H9 (cell line): ENCODE measurements at regions not wholly inside any gene's neighbourhood (a gene's known extent, or its start where the extent isn't known, plus 50 kb on each side); places are given as distances from the start of the nearest gene placed in this dataset.

Experiments used
- DNase-seq: peaks from one replicate; pipeline ENCODE4 v3.0.0-alpha.2; 2017
- H2AFZ ChIP-seq: one replicate; pipeline ENCODE4 v1.6.1; 2013; ENCODE audit warnings: mild to moderate bottlenecking, low read length, control low read depth, moderate library complexity
- H2AK5ac ChIP-seq: 2 replicates; pipeline ENCODE4 v1.6.1; 2013; ENCODE audit warnings: low read length, control low read depth, mixed read lengths; ENCODE audit not compliant: insufficient read length
- H2BK120ac ChIP-seq: one replicate; pipeline ENCODE4 v1.6.1; 2013; ENCODE audit warnings: low read depth, mild to moderate bottlenecking, low read length, control low read depth, inconsistent platforms; ENCODE audit not compliant: poor library complexity, severe bottlenecking
- H2BK12ac ChIP-seq: 2 replicates; pipeline ENCODE4 v1.6.1; 2013; ENCODE audit warnings: low read length, control low read depth, mixed read lengths, low read depth; ENCODE audit not compliant: insufficient read length
- H2BK15ac ChIP-seq: 2 replicates; pipeline ENCODE4 v1.6.1; 2013; ENCODE audit warnings: low read depth, low read length, control low read depth
- H2BK20ac ChIP-seq: one replicate; pipeline ENCODE4 v1.6.1; 2013; ENCODE audit warnings: low read depth, mild to moderate bottlenecking, low read length, control low read depth, inconsistent platforms; ENCODE audit not compliant: poor library complexity, severe bottlenecking
- H2BK5ac ChIP-seq: 2 replicates; pipeline ENCODE4 v1.6.1; 2013; ENCODE audit warnings: low read length, control low read depth, mixed read lengths; ENCODE audit not compliant: insufficient read length
- H3K14ac ChIP-seq: 2 replicates; pipeline ENCODE4 v1.6.1; 2013; ENCODE audit warnings: low read length, control low read depth; ENCODE audit not compliant: insufficient read depth
- H3K18ac ChIP-seq: 2 replicates; pipeline ENCODE4 v1.6.1; 2013; ENCODE audit warnings: low read depth, mild to moderate bottlenecking, mixed read lengths, low read length, control low read depth; ENCODE audit not compliant: insufficient read length
- H3K23ac ChIP-seq: 2 replicates; pipeline ENCODE4 v1.6.1; 2013; ENCODE audit warnings: low read length, control low read depth, mixed read lengths, low read depth; ENCODE audit not compliant: insufficient read length
- H3K23me2 ChIP-seq: 2 replicates; pipeline ENCODE4 v1.6.1; 2013; ENCODE audit warnings: low read depth, mild to moderate bottlenecking, mixed read lengths, low read length, control low read depth; ENCODE audit not compliant: insufficient read length, poor library complexity, severe bottlenecking
- H3K27ac ChIP-seq: 2 replicates; pipeline ENCODE4 v1.5.1; 2013; ENCODE audit warnings: low read length, control low read depth, mixed read lengths, low read depth; ENCODE audit not compliant: insufficient read length
- H3K27me3 ChIP-seq: 2 replicates; pipeline ENCODE4 v1.6.1; 2013; ENCODE audit warnings: low read length, control low read depth, inconsistent platforms; ENCODE audit not compliant: insufficient read depth
- H3K4ac ChIP-seq: 2 replicates; pipeline ENCODE4 v1.6.1; 2013; ENCODE audit warnings: low read depth, mild to moderate bottlenecking, control low read depth, inconsistent platforms, low read length, moderate library complexity
- H3K4me1 ChIP-seq: 2 replicates; pipeline ENCODE4 v1.6.1; 2013; ENCODE audit warnings: low read length, control low read depth, inconsistent platforms; ENCODE audit not compliant: insufficient read depth
- H3K4me2 ChIP-seq: 2 replicates; pipeline ENCODE4 v1.6.1; 2013; ENCODE audit warnings: low read length, control low read depth, mixed read lengths; ENCODE audit not compliant: insufficient read length, insufficient read depth
- H3K56ac ChIP-seq: 2 replicates; pipeline ENCODE4 v1.6.1; 2013; ENCODE audit warnings: low read depth, mild to moderate bottlenecking, mixed read lengths, low read length, control low read depth; ENCODE audit not compliant: insufficient read length
- H3K79me1 ChIP-seq: 2 replicates; pipeline ENCODE4 v1.6.1; 2013; ENCODE audit warnings: low read depth, mild to moderate bottlenecking, moderate library complexity, low read length, control low read depth, inconsistent platforms; ENCODE audit not compliant: insufficient read depth, poor library complexity, severe bottlenecking
- H3K79me2 ChIP-seq: 2 replicates; pipeline ENCODE4 v1.6.1; 2013; ENCODE audit warnings: low read length, control low read depth, inconsistent platforms; ENCODE audit not compliant: insufficient read depth
- H3K9ac ChIP-seq: 2 replicates; pipeline ENCODE4 v1.6.1; 2013; ENCODE audit warnings: low read length, control low read depth, mixed read lengths; ENCODE audit not compliant: insufficient read length; ENCODE audit errors: extremely low read depth
- H3K9me3 ChIP-seq: one replicate; pipeline ENCODE4 v1.6.1; 2013; ENCODE audit warnings: low read depth, low read length, inconsistent platforms; ENCODE audit not compliant: control insufficient read depth
- H3T11ph ChIP-seq: one replicate; pipeline ENCODE4 v1.6.1; 2013; ENCODE audit warnings: mild to moderate bottlenecking, low read length, control low read depth, inconsistent platforms
- H4K20me1 ChIP-seq: one replicate; pipeline ENCODE4 v1.6.1; 2013; ENCODE audit not compliant: control insufficient read depth, insufficient read length, insufficient read depth
- H4K5ac ChIP-seq: 2 replicates; pipeline ENCODE4 v1.6.1; 2013; ENCODE audit warnings: low read depth, mild to moderate bottlenecking, mixed read lengths, low read length, control low read depth; ENCODE audit not compliant: insufficient read length
- H4K8ac ChIP-seq: replicated peaks from 2 replicates; pipeline ENCODE4 v1.6.1; 2013; ENCODE audit warnings: low read length, control low read depth, mixed read lengths, low read depth; ENCODE audit not compliant: insufficient read length
- H4K91ac ChIP-seq: 2 replicates; pipeline ENCODE4 v1.6.1; 2013; ENCODE audit warnings: low read depth, mild to moderate bottlenecking, moderate library complexity, mixed read lengths, low read length, control low read depth; ENCODE audit not compliant: insufficient read length
- H3K27ac Mint-ChIP-seq, 3 experiments: 2 replicates in 2 of 3; 3 replicates in 1 of 3; pipeline ENCODE4 v1.8.0; 2020 to 2021; ENCODE audit warnings: mixed read lengths in 3 of 3, mild to moderate bottlenecking in 1 of 3, moderate library complexity in 1 of 3
- H3K27me3 Mint-ChIP-seq: 2 replicates; pipeline ENCODE4 v1.8.0; 2021; ENCODE audit warnings: low read depth, mild to moderate bottlenecking, moderate library complexity, mixed read lengths
- H3K36me3 Mint-ChIP-seq, 3 experiments: 2 replicates in 2 of 3; 3 replicates in 1 of 3; pipeline ENCODE4 v1.8.0; 2020 to 2021; ENCODE audit warnings: low read depth in 3 of 3, mixed read lengths in 3 of 3; ENCODE audit not compliant: insufficient read depth in 1 of 3
- H3K4me1 Mint-ChIP-seq, 2 experiments: 2 replicates each; pipeline ENCODE4 v1.8.0; 2020; ENCODE audit warnings: mixed read lengths in 2 of 2
- H3K4me3 Mint-ChIP-seq, 2 experiments: 2 replicates in 1 of 2; 3 replicates in 1 of 2; pipeline ENCODE4 v1.8.0; 2020 to 2021; ENCODE audit warnings: mild to moderate bottlenecking in 2 of 2, mixed read lengths in 2 of 2, moderate library complexity in 1 of 2
- H3K9me3 Mint-ChIP-seq, 2 experiments: 2 replicates in 1 of 2; 3 replicates in 1 of 2; pipeline ENCODE4 v1.8.0; 2020; ENCODE audit warnings: mild to moderate bottlenecking in 2 of 2, mixed read lengths in 2 of 2, moderate library complexity in 1 of 2
- WGBS: extraction: QIAGEN DNeasy Blood & Tissue Kit; methylation state at CpG from one replicate; pipeline ENCODE4 v1.1.7; 2013; ENCODE audit warnings: missing lambda C conversion rate, low lambda C conversion rate, mixed read lengths; ENCODE audit not compliant: insufficient read length; ENCODE audit errors: extremely low coverage; 5-methylcytosine and 5-hydroxymethylcytosine counted together
- TF ChIP-seq, protein P1 (sequence below): fragments of 200-600 bp; sonication (generic); conservative IDR thresholded peaks from 3 replicates; pipeline ENCODE4 v1.8.0; 2021; ENCODE audit warnings: antibody characterized with exemption, mild to moderate bottlenecking

DNA sequence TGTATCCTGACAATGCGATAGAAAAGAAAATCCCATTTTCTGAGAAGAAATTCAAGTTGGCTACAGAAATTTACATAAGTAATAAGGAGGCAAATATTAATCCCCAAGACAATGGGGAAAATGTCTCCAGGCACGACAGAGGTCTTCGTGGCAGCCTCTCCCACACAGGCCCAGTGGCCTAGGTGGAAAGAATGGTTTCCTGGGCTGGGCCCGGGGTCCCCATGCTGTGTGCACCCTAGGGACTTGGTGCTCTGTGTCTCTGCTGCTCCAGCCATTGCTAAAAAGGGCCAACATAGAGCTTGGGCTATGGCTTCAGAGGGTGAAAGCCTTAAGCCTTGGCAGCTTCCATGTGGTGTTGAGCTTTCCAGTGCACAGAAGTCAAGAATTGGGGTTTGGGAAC lies 102.5 kb upstream of the LYPLAL1 start:
- Histone ChIP-seq H3K9ac (no peak overlapping the region), H2AFZ (no peak overlapping the region), H3K56ac (no peak overlapping the region), H3K79me1 (no peaks in the 10 kb centered on the region), H2BK5ac (no peak overlapping the region), H3K23me2 (no peaks in the 10 kb centered on the region), H2AK5ac (no peak overlapping the region), H3K9me3 (no peaks in the 10 kb centered on the region), H4K91ac (no peak overlapping the region), H3K4ac (no peak overlapping the region), H2BK12ac (no peak overlapping the region), H3K4me1 (no peaks in the 10 kb centered on the region), H3K79me2 (no peaks in the 10 kb centered on the region), H3K14ac (no peak overlapping the region), H2BK20ac (no peak overlapping the region), H3K23ac (no peak overlapping the region), H3K27me3 (no peaks in the 10 kb centered on the region), H2BK15ac (no peak overlapping the region), H4K8ac (no peak overlapping the region), H3K18ac (no peak overlapping the region), H4K5ac (no peak overlapping the region), H3K4me2 (no peak overlapping the region), H3T11ph (no peak overlapping the region), H3K27ac (no peak overlapping the region), H4K20me1 (no peaks in the 10 kb centered on the region), H2BK120ac (no peak overlapping the region)
- no peak for DNase-seq
- no peak overlapping the region for H3K27ac Mint-ChIP-seq
- H3K9me3 Mint-ChIP-seq, result peaks cover 20 to 28% of the 10 kb centered on the region in 2 experiments
- H3K36me3 Mint-ChIP-seq, result peaks cover 3 to 25% (median 10%) of the 10 kb centered on the region in 3 experiments
- H3K27me3 Mint-ChIP-seq, result no peaks in the 10 kb centered on the region
- no peak overlapping the region for H3K4me3 Mint-ChIP-seq
- H3K4me1 Mint-ChIP-seq, result peaks cover under 1% of the 10 kb centered on the region in 2 experiments; a peak in 3 of 4 replicates
- WGBS, result no CpG with 5 or more reads among the region's 4 CpGs
- TF ChIP-seq, protein P1, sequence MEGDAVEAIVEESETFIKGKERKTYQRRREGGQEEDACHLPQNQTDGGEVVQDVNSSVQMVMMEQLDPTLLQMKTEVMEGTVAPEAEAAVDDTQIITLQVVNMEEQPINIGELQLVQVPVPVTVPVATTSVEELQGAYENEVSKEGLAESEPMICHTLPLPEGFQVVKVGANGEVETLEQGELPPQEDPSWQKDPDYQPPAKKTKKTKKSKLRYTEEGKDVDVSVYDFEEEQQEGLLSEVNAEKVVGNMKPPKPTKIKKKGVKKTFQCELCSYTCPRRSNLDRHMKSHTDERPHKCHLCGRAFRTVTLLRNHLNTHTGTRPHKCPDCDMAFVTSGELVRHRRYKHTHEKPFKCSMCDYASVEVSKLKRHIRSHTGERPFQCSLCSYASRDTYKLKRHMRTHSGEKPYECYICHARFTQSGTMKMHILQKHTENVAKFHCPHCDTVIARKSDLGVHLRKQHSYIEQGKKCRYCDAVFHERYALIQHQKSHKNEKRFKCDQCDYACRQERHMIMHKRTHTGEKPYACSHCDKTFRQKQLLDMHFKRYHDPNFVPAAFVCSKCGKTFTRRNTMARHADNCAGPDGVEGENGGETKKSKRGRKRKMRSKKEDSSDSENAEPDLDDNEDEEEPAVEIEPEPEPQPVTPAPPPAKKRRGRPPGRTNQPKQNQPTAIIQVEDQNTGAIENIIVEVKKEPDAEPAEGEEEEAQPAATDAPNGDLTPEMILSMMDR, result no peak
